NB4 (cell line): ENCODE measurements at regions not wholly inside any gene's neighbourhood (a gene's known extent, or its start where the extent isn't known, plus 50 kb on each side); places are given as distances from the start of the nearest gene placed in this dataset.

Experiments used
- DNase-seq: peaks from one replicate; pipeline ENCODE4 v3.0.0; 2010; ENCODE audit warnings: low read depth
- H3K4me3 ChIP-seq: one replicate; pipeline ENCODE4 v1.5.1; 2011; ENCODE audit warnings: mild to moderate bottlenecking, low read depth, low read length, moderate library complexity
- MYC ChIP-seq: IDR thresholded peaks from 2 replicates; pipeline ENCODE4 v1.6.1; 2011; ENCODE audit warnings: low read depth, low read length
- POLR2A ChIP-seq: IDR thresholded peaks from 2 replicates; pipeline ENCODE4 v1.6.1; 2011; ENCODE audit warnings: mild to moderate bottlenecking; ENCODE audit not compliant: insufficient read length; ENCODE audit errors: extremely low read depth
- TF ChIP-seq, protein P1 (sequence below): IDR thresholded peaks from 2 replicates; pipeline ENCODE4 v1.6.1; 2011; ENCODE audit warnings: low read depth, low read length
- TF ChIP-seq, protein P2 (sequence below): IDR thresholded peaks from one replicate; pipeline ENCODE4 v1.5.1; 2012; ENCODE audit warnings: low read depth, low read length

DNA sequence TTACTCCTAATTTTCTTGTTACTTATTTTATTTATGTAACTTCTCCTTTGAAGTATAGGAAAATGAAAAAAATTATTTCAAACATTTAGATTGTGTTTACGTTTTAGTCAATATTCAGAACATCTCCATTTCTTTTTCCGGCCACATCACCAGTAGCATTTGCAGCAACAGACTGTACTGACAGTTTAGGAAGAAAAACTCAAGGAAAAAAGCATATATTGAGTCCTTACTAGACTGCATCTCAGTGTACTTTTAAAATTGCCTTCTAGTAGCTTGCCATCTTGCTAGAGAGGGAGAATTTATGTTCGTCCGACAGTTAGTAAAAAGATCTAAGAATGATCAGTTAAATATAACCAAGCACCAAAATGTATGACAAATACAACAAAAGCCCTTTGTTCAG, 625.0 kb upstream of the MIS18BP1 start:
- TF ChIP-seq MYC = no peak
- H3K4me3 ChIP-seq = no peak overlapping the region
- DNase-seq = no peak

DNA sequence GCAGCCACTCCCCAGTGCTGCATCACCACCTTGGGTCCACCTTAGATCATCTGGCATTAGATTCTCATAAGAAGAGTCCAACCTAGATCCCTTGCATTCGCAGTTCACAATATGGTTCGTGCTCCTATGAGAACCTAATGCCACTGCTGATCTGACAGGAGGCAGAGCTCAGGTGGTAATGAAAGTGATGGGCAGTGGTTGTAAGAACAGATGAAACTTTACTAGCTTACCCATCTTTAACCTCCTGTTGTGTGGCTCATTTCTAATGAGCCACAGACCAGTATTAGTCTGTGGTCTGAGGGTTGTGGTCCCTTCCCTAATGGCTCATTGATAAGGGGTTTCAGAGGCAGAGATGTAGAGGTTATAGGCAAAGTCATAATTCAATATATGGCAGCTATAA, 615.9 kb upstream of the MIS18BP1 start:
- no peak for DNase-seq
- no peak for TF ChIP-seq MYC
- TF ChIP-seq, protein P1, sequence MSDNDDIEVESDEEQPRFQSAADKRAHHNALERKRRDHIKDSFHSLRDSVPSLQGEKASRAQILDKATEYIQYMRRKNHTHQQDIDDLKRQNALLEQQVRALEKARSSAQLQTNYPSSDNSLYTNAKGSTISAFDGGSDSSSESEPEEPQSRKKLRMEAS = no peak
- TF ChIP-seq, protein P2, sequence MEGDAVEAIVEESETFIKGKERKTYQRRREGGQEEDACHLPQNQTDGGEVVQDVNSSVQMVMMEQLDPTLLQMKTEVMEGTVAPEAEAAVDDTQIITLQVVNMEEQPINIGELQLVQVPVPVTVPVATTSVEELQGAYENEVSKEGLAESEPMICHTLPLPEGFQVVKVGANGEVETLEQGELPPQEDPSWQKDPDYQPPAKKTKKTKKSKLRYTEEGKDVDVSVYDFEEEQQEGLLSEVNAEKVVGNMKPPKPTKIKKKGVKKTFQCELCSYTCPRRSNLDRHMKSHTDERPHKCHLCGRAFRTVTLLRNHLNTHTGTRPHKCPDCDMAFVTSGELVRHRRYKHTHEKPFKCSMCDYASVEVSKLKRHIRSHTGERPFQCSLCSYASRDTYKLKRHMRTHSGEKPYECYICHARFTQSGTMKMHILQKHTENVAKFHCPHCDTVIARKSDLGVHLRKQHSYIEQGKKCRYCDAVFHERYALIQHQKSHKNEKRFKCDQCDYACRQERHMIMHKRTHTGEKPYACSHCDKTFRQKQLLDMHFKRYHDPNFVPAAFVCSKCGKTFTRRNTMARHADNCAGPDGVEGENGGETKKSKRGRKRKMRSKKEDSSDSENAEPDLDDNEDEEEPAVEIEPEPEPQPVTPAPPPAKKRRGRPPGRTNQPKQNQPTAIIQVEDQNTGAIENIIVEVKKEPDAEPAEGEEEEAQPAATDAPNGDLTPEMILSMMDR = no peak
- no peak for TF ChIP-seq POLR2A

DNA sequence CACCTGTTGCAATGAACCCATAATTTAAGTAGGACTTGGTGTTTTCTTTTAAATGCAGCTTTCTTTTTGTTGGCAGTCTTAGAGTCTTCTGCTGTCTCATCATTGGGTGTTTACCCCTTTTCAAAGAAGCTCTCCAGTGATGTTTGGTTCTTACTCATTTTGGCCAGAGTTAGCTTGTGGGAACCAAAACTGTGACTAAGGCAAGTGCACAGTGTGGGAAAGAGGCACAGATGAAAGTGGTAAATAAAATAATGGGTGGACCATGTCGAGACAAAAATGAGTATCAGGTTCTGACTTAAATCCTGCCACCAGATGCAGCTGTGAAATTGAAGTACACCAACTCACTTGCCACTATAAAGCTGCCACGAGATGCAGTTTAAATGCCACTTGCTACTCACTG, 615.4 kb upstream of the MIS18BP1 start:
- no peak for DNase-seq
- H3K4me3 ChIP-seq = no peak overlapping the region
- TF ChIP-seq, protein P2 = no peak
- TF ChIP-seq, protein P1 = no peak

More for the DNA sequence above, 615.9 kb upstream of the MIS18BP1 start:
- H3K4me3 ChIP-seq = no peak overlapping the region

DNA sequence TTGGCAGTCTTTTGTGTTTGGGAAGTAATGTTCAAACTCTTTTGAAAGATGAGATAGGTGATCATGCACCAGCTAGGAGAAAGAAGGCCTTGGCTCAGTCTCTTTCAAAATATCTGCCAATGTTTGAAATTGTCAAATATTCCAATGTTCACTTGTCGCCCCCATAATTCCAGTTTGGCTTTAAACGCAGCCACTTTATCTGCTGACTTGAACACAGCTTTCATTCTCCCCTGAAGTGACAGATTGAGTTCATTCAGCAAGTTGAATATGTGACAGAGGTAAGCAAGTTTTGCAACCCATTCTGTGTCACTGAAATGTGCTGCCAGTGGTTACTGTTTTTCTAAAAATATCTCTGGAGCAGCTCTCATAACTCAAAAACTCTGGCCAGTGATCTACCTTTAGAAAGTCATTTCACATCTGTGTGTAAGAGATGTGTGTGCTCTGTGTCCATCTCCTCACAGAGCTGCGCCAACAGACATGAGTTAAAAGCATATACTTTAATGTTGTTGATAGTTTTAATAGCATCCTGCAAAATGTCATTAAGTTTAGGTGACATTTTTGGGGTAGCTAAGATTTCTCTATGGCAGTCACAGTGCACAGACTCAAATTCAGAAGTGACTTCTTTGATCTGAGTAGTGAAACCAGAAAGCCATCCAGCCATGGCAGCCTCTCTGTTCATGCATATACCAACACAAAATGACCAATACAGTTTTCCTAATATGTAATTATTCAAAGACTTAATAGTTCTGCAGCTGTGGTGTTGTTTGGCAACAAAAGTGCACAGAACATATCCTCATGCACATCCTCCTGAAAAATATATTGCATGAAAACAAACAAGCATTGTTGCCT, 614.3 kb upstream of the MIS18BP1 start:
- TF ChIP-seq, protein P2 = no peak
- TF ChIP-seq POLR2A (no peak), MYC (no peak)
- TF ChIP-seq, protein P1 = no peak
- no peak overlapping the region for H3K4me3 ChIP-seq
- DNase-seq = no peak

DNA sequence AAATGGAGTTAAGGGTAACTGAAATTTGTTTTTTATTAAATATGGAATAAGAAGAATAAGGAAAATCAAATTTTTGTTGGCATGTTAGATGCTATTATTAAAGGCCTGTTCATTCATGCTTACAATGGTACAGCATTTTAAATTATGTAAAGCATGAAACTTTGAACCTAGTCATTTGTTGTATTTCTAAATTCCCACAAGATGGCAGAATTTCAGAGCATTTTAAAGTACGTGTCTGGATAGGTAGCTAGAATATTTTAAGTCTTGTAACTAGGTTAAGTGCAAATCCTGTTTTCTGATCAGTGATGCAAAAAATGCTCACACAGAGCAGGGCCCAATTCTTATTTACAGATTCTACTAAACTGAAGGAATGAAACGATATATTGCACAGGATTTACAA, 585.6 kb upstream of the MIS18BP1 start:
- DNase-seq = peak; percentile 9
- TF ChIP-seq POLR2A = no peak
- TF ChIP-seq, protein P2 = no peak
- TF ChIP-seq, protein P1 = no peak
- no peak overlapping the region for H3K4me3 ChIP-seq

DNA sequence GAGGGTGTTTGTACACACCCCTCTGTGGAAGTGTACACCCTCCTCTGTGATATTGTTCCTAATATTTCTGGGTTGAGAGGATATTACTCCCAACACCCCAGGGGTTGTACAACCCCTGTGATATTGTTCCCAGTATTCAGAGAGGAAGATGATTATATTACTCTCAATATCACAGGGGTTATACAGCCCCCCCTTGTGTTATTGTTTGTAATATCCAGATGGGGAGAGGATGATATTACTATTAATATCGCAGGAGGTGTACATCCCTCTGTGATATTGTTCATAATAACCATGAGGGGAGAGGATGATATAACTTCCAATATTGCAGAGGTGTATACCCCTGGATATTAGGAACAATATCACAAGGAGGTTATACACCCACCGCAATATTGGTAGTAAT, 566.1 kb upstream of the MIS18BP1 start:
- TF ChIP-seq, protein P1 = no peak
- TF ChIP-seq POLR2A = no peak
- TF ChIP-seq, protein P2 = no peak
- no peak for TF ChIP-seq MYC
- DNase-seq = no peak
- H3K4me3 ChIP-seq = no peak overlapping the region
